ENCODE measurements at regions not wholly inside any gene's neighbourhood (a gene's known extent, or its start where the extent isn't known, plus 50 kb on each side); places are given as distances from the start of the nearest gene placed in this dataset.
"Not testable (repeated sequence)": the region's sequence is repeated elsewhere in the genome, so short reads cannot be mapped to it uniquely, and the experiment has no call there.

GRCh38 chr14:23896609-23897153, 56.9 kb upstream of the DHRS4 start:
- H3K36me3 ChIP-seq (replicated peaks; ENCODE audit: insufficient read depth, low read depth), result no peaks in the 10 kb centered on the region
- H3K4me1 ChIP-seq (ENCODE audit: insufficient read depth), result no peaks in the 10 kb centered on the region
- H2AFZ ChIP-seq, result no peak overlapping the region
- H3K27me3 ChIP-seq, result no peaks in the 10 kb centered on the region
- no peaks in the 10 kb centered on the region for H3K79me2 ChIP-seq
- no peak overlapping the region for H3K4me2 ChIP-seq
- H4K20me1 ChIP-seq (ENCODE audit: insufficient read depth, poor library complexity, severe bottlenecking), result no peaks in the 10 kb centered on the region
- no peak for DNase-seq (ENCODE audit: low spot score)
- WGBS (ENCODE audit: low lambda C conversion rate, missing lambda C conversion rate), result 33% methylated on average over 5 of the region's 5 CpGs
- H3K27ac ChIP-seq, result no peak overlapping the region
- H3K9me3 ChIP-seq (ENCODE audit: low read depth), result no peaks in the 10 kb centered on the region
- H3K9me2 ChIP-seq (replicated peaks; ENCODE audit: insufficient read depth), result no peaks in the 10 kb centered on the region
- TF ChIP-seq EZH2phosphoT487 (IDR thresholded peaks at IDR 0.05; ENCODE audit: low read depth, severe bottlenecking, unreplicated experiment) (no peak), CTCF (IDR thresholded peaks at IDR 0.05; ENCODE audit: poor library complexity) (no peak), EZH2 (IDR thresholded peaks at IDR 0.05; ENCODE audit: borderline replicate concordance) (no peak)
- H3K4me3 ChIP-seq, result no peak overlapping the region

- DNase-seq (ENCODE audit: low spot score); H3K4me2 ChIP-seq; H3K27me3 ChIP-seq; H4K20me1 ChIP-seq (ENCODE audit: insufficient read depth, poor library complexity, severe bottlenecking); H2AFZ ChIP-seq; H3K79me2 ChIP-seq; H3K9me2 ChIP-seq (replicated peaks; ENCODE audit: insufficient read depth); H3K4me1 ChIP-seq (ENCODE audit: insufficient read depth); H3K4me3 ChIP-seq; H3K9me3 ChIP-seq (ENCODE audit: low read depth); H3K27ac ChIP-seq; H3K36me3 ChIP-seq (replicated peaks; ENCODE audit: insufficient read depth, low read depth): not testable (repeated sequence)
- 77% methylated on average over 2 of the region's 2 CpGs for WGBS (ENCODE audit: low lambda C conversion rate, missing lambda C conversion rate)
These were observed 56.3 kb upstream of the DHRS4 start for GRCh38 chr14:23897291-23897690.

- H4K20me1 ChIP-seq (ENCODE audit: insufficient read depth, poor library complexity, severe bottlenecking); H3K4me2 ChIP-seq; H3K27me3 ChIP-seq; H3K36me3 ChIP-seq (replicated peaks; ENCODE audit: insufficient read depth, low read depth); H3K9me3 ChIP-seq (ENCODE audit: low read depth); H3K4me3 ChIP-seq; H3K9me2 ChIP-seq (replicated peaks; ENCODE audit: insufficient read depth); H3K4me1 ChIP-seq (ENCODE audit: insufficient read depth); H2AFZ ChIP-seq; DNase-seq (ENCODE audit: low spot score); H3K27ac ChIP-seq; H3K79me2 ChIP-seq: not testable (repeated sequence)
- 97% methylated on average over 11 of the region's 20 CpGs for WGBS (ENCODE audit: low lambda C conversion rate, missing lambda C conversion rate)
These were observed 55.2 kb upstream of the DHRS4 start for GRCh38 chr14:23898359-23898758.

GRCh38 chr14:23899788-23900187, 53.8 kb upstream of the DHRS4 start:
- no peak overlapping the region for H3K4me3 ChIP-seq
- H4K20me1 ChIP-seq (ENCODE audit: insufficient read depth, poor library complexity, severe bottlenecking), result no peaks in the 10 kb centered on the region
- no peaks in the 10 kb centered on the region for H3K79me2 ChIP-seq
- H2AFZ ChIP-seq, result no peak overlapping the region
- H3K36me3 ChIP-seq (replicated peaks; ENCODE audit: insufficient read depth, low read depth), result no peaks in the 10 kb centered on the region
- no peak overlapping the region for H3K27ac ChIP-seq
- no peaks in the 10 kb centered on the region for H3K27me3 ChIP-seq
- WGBS (ENCODE audit: low lambda C conversion rate, missing lambda C conversion rate), result 71% methylated on average over 8 of the region's 8 CpGs
- TF ChIP-seq EZH2phosphoT487 (IDR thresholded peaks at IDR 0.05; ENCODE audit: low read depth, severe bottlenecking, unreplicated experiment) (no peak), CTCF (IDR thresholded peaks at IDR 0.05; ENCODE audit: poor library complexity) (no peak), EZH2 (IDR thresholded peaks at IDR 0.05; ENCODE audit: borderline replicate concordance) (no peak)
- no peak overlapping the region for H3K4me2 ChIP-seq
- no peaks in the 10 kb centered on the region for H3K4me1 ChIP-seq (ENCODE audit: insufficient read depth)
- no peaks in the 10 kb centered on the region for H3K9me2 ChIP-seq (replicated peaks; ENCODE audit: insufficient read depth)
- no peak for DNase-seq (ENCODE audit: low spot score)
- no peaks in the 10 kb centered on the region for H3K9me3 ChIP-seq (ENCODE audit: low read depth)
